Femur (tissue), 1 donor: ENCODE measurements at regions not wholly inside any gene's neighbourhood (a gene's known extent, or its start where the extent isn't known, plus 50 kb on each side); places are given as distances from the start of the nearest gene placed in this dataset.
"Not testable (repeated sequence)": the region's sequence is repeated elsewhere in the genome, so short reads cannot be mapped to it uniquely, and the experiment has no call there.

Experiments
- DNase-seq: peaks from one replicate; pipeline ENCODE4 v3.0.0-alpha.2; 2017

GRCh38 chr12:25424211-25424731 lies 128.8 kb downstream of the LMNTD1 start:
- peak; percentile 52 for DNase-seq

GRCh38 chr12:25423355-25424050 lies 129.6 kb downstream of the LMNTD1 start:
- DNase-seq = no peak

GRCh38 chr12:25422241-25422640 lies 130.8 kb downstream of the LMNTD1 start:
- no peak for DNase-seq

GRCh38 chr12:25421651-25422167 lies 131.4 kb downstream of the LMNTD1 start:
- no peak for DNase-seq

- DNase-seq = no peak
Observed at GRCh38 chr12:25420116-25420515, 133.0 kb downstream of the LMNTD1 start.

- no peak for DNase-seq
Observed at GRCh38 chr12:25419595-25419994, 133.5 kb downstream of the LMNTD1 start.

GRCh38 chr12:25417071-25417470 lies 136.0 kb downstream of the LMNTD1 start:
- DNase-seq = no peak

GRCh38 chr12:25416516-25416915 lies 136.6 kb downstream of the LMNTD1 start:
- DNase-seq = no peak

GRCh38 chr12:25415004-25415403 lies 138.1 kb downstream of the LMNTD1 start:
- no peak for DNase-seq

- no peak for DNase-seq
Observed at GRCh38 chr12:25412735-25413134, 140.3 kb downstream of the LMNTD1 start.

GRCh38 chr12:25404955-25405354 lies 148.1 kb downstream of the LMNTD1 start:
- DNase-seq = no peak

- DNase-seq = no peak
Observed at GRCh38 chr12:25401547-25402345, 151.0 kb upstream of the KRAS start.

- DNase-seq = no peak
Observed at GRCh38 chr12:25397001-25397400, 146.3 kb upstream of the KRAS start.

GRCh38 chr12:25395227-25395626 lies 144.5 kb upstream of the KRAS start:
- DNase-seq = no peak

- DNase-seq = not testable (repeated sequence)
Observed at GRCh38 chr12:25394775-25395174, 144.0 kb upstream of the KRAS start.

GRCh38 chr12:25394025-25394424 lies 143.3 kb upstream of the KRAS start:
- no peak for DNase-seq

- DNase-seq = not testable (repeated sequence)
Observed at GRCh38 chr12:25391346-25391745, 140.6 kb upstream of the KRAS start.

- DNase-seq = no peak
Observed at GRCh38 chr12:25388183-25388582, 137.5 kb upstream of the KRAS start.

GRCh38 chr12:25387732-25388050 lies 137.0 kb upstream of the KRAS start:
- DNase-seq = no peak

GRCh38 chr12:25386831-25387731 lies 136.4 kb upstream of the KRAS start:
- DNase-seq = peak; percentile 94

GRCh38 chr12:25384893-25385248 lies 134.1 kb upstream of the KRAS start:
- DNase-seq = no peak

- DNase-seq = peak; percentile 25
Observed at GRCh38 chr12:25384038-25384892, 133.5 kb upstream of the KRAS start.
